ENCODE measurements at regions not wholly inside any gene's neighbourhood (a gene's known extent, or its start where the extent isn't known, plus 50 kb on each side); places are given as distances from the start of the nearest gene placed in this dataset.

DNA sequence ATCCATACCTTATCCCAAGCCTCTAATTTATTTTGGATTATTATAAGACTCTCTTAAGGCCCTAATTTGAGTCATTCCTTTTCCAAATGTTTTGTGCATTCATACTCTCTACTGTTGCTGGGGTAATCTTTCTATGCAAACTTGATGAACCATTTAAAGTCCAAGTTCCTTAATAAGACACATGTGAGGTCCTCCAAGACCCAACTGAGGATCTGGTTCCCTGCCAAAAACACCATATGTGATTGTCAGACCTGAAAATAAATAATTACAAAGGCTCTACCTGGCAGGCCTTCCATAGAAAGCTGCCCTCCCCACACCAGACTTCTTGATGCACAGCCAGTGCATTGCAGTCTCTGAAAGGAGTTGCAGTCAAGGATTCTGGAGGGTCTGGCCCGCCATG, 257.9 kb upstream of the AKR1E2 start:
- BruUV-seq (replicated peaks) = no TSS peak
- FAIRE-seq (no peak), DNase-seq (ENCODE audit: low read depth, low spot score) (no peak)
- Histone ChIP-seq H3K4me2 (ENCODE audit: insufficient read depth, low read length) (no peak overlapping the region), H3K4me1 (ENCODE audit: control insufficient read depth, extremely low read depth, insufficient read depth, low read length) (no peaks in the 10 kb centered on the region), H3K9me1 (replicated peaks; ENCODE audit: control insufficient read depth, extremely low read depth, insufficient read depth, low read length) (no peaks in the 10 kb centered on the region), H3K9me3 (replicated peaks; ENCODE audit: control insufficient read depth, insufficient read depth, low read length) (no peaks in the 10 kb centered on the region), H2AFZ (ENCODE audit: low read depth, low read length) (no peak overlapping the region), H3K36me3 (ENCODE audit: control insufficient read depth in 2 of 2, extremely low read depth in 1 of 2, insufficient read depth in 2 of 2, low read length in 2 of 2) (no peaks in the 10 kb centered on the region), H3K27me3 (ENCODE audit: control insufficient read depth in 2 of 2, insufficient read depth in 2 of 2, low read length in 2 of 2) (no peaks in the 10 kb centered on the region), H4K20me1 (replicated peaks; ENCODE audit: control insufficient read depth, extremely low read depth, insufficient read depth, low read length) (no peaks in the 10 kb centered on the region), H3K4me3 (replicated peaks in 1 of 3; ENCODE audit: insufficient read depth in 1 of 3, low read depth in 1 of 3, low read length in 3 of 3) (no peak overlapping the region), H3K79me2 (ENCODE audit: control insufficient read depth, insufficient read depth, low read length) (no peaks in the 10 kb centered on the region), H3K27ac (ENCODE audit: insufficient read depth, low read depth, low read length) (no peak overlapping the region), H3K9ac (replicated peaks; ENCODE audit: extremely low read depth, insufficient read depth, low read length) (no peak overlapping the region)
- no peak for TF ChIP-seq GATA2 (IDR thresholded peaks at IDR 0.05; ENCODE audit: insufficient read depth, insufficient read length, low read depth, low read length)
- TF ChIP-seq, protein P1, sequence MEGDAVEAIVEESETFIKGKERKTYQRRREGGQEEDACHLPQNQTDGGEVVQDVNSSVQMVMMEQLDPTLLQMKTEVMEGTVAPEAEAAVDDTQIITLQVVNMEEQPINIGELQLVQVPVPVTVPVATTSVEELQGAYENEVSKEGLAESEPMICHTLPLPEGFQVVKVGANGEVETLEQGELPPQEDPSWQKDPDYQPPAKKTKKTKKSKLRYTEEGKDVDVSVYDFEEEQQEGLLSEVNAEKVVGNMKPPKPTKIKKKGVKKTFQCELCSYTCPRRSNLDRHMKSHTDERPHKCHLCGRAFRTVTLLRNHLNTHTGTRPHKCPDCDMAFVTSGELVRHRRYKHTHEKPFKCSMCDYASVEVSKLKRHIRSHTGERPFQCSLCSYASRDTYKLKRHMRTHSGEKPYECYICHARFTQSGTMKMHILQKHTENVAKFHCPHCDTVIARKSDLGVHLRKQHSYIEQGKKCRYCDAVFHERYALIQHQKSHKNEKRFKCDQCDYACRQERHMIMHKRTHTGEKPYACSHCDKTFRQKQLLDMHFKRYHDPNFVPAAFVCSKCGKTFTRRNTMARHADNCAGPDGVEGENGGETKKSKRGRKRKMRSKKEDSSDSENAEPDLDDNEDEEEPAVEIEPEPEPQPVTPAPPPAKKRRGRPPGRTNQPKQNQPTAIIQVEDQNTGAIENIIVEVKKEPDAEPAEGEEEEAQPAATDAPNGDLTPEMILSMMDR (IDR thresholded peaks at IDR 0.05; ENCODE audit: extremely low read depth in 1 of 2, insufficient read depth in 1 of 2, low read depth in 1 of 2, low read length in 2 of 2) = no peak
- no peak for TF ChIP-seq POLR2A (IDR thresholded peaks at IDR 0.05; ENCODE audit: low read depth, low read length)
- TF ChIP-seq, protein P2, sequence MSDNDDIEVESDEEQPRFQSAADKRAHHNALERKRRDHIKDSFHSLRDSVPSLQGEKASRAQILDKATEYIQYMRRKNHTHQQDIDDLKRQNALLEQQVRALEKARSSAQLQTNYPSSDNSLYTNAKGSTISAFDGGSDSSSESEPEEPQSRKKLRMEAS (IDR thresholded peaks at IDR 0.05; ENCODE audit: insufficient read depth, insufficient read length) = no peak
- no peak for TF ChIP-seq MYC (IDR thresholded peaks at IDR 0.05; ENCODE audit: low read depth, low read length)
- TF ChIP-seq POLR2AphosphoS5 (IDR thresholded peaks at IDR 0.05; ENCODE audit: insufficient read depth, low read depth, low read length) = no peak
- no peak for TF ChIP-seq EZH2 (IDR thresholded peaks at IDR 0.05; ENCODE audit: borderline replicate concordance, low read depth, low read length, severe bottlenecking)
- no peak for TF ChIP-seq FOS (IDR thresholded peaks at IDR 0.05; ENCODE audit: borderline replicate concordance, insufficient read depth, low read length)
- TF ChIP-seq JUN (IDR thresholded peaks at IDR 0.05; ENCODE audit: borderline replicate concordance, insufficient read depth, insufficient read length, low read depth) = no peak
- dilution Hi-C loops (cut with MboI; ENCODE audit: extremely low pct_ligation_motif_present, low sequenced_read_pairs) (no loop called here), intact Hi-C loops (cut with micrococcal nuclease) (no loop called here)
- ChIA-PET POLR2A (no interaction called here), CTCF (interaction anchor here (1.2 kb wide), 1 partner anchor 10 kb away, joined by 3 read pairs; no protein-coding TSS in a partner anchor)
